Neural progenitor cell (in vitro differentiated cells): ENCODE measurements at regions not wholly inside any gene's neighbourhood (a gene's known extent, or its start where the extent isn't known, plus 50 kb on each side); places are given as distances from the start of the nearest gene placed in this dataset.

Source experiments
- DNase-seq: peaks from one replicate; pipeline ENCODE4 v3.0.0-alpha.2; 2016; ENCODE audit warnings: low spot score
- H2AFZ ChIP-seq: fragments of 200-600 bp; sonication (generic); replicated peaks from 2 replicates; pipeline ENCODE4 v1.6.1; 2016; ENCODE audit warnings: antibody characterized with exemption
- H3F3A ChIP-seq: fragments of 200-600 bp; sonication (generic); 2 replicates; pipeline ENCODE4 v1.6.1; 2016; ENCODE audit warnings: antibody characterized with exemption, low read depth
- H3K27ac ChIP-seq: fragments of 200-600 bp; sonication (generic); 2 replicates; pipeline ENCODE4 v1.5.1; 2016; ENCODE audit warnings: mild to moderate bottlenecking
- H3K27me3 ChIP-seq: fragments of 200-600 bp; sonication (generic); 2 replicates; pipeline ENCODE4 v1.6.1; 2016; ENCODE audit warnings: mild to moderate bottlenecking, moderate library complexity
- H3K36me3 ChIP-seq: fragments of 200-600 bp; sonication (generic); 2 replicates; pipeline ENCODE4 v1.5.1; 2016
- H3K4me1 ChIP-seq: fragments of 200-600 bp; sonication (generic); 2 replicates; pipeline ENCODE4 v1.6.1; 2016; ENCODE audit warnings: mixed run types
- H3K4me2 ChIP-seq: fragments of 200-600 bp; sonication (generic); 2 replicates; pipeline ENCODE4 v1.6.1; 2016
- H3K4me3 ChIP-seq: fragments of 200-600 bp; sonication (generic); 2 replicates; pipeline ENCODE4 v1.5.1; 2016
- H3K79me2 ChIP-seq: fragments of 200-600 bp; sonication (generic); 2 replicates; pipeline ENCODE4 v1.6.1; 2016; ENCODE audit warnings: low read depth
- H3K9ac ChIP-seq: fragments of 200-600 bp; sonication (generic); 2 replicates; pipeline ENCODE4 v1.6.1; 2016
- H3K9me3 ChIP-seq: fragments of 200-600 bp; sonication (generic); 2 replicates; pipeline ENCODE4 v1.5.1; 2016; ENCODE audit warnings: low read depth
- H4K20me1 ChIP-seq: fragments of 200-600 bp; sonication (generic); 2 replicates; pipeline ENCODE4 v1.6.1; 2016; ENCODE audit warnings: low read depth
- H3K27ac Mint-ChIP-seq: 3 replicates; pipeline ENCODE4 v1.8.0; 2021; ENCODE audit warnings: mixed read lengths
- H3K27me3 Mint-ChIP-seq: 2 replicates; pipeline ENCODE4 v1.8.0; 2022; ENCODE audit warnings: low read depth, mild to moderate bottlenecking, inconsistent platforms, moderate library complexity, mixed read lengths; ENCODE audit not compliant: insufficient read depth
- H3K36me3 Mint-ChIP-seq: 3 replicates; pipeline ENCODE4 v1.8.0; 2021; ENCODE audit warnings: mixed read lengths
- H3K4me1 Mint-ChIP-seq: 3 replicates; pipeline ENCODE4 v1.8.0; 2021; ENCODE audit warnings: mixed read lengths
- H3K4me3 Mint-ChIP-seq: 3 replicates; pipeline ENCODE4 v1.8.0; 2021; ENCODE audit warnings: mild to moderate bottlenecking, moderate library complexity, mixed read lengths
- H3K9me3 Mint-ChIP-seq: 3 replicates; pipeline ENCODE4 v1.8.0; 2020; ENCODE audit warnings: mixed read lengths
- EZH2 ChIP-seq: fragments of 200-600 bp; sonication (generic); IDR thresholded peaks from 2 replicates; pipeline ENCODE4 v1.6.1; 2017; ENCODE audit warnings: antibody characterized with exemption, mild to moderate bottlenecking, moderate library complexity
- EZH2phosphoT487 ChIP-seq: fragments of 200-600 bp; sonication (generic); IDR thresholded peaks from 2 replicates; pipeline ENCODE4 v1.6.1; 2017; ENCODE audit warnings: antibody characterized with exemption
- TF ChIP-seq, protein P1 (sequence below): fragments of 200-600 bp; sonication (generic); IDR thresholded peaks from 2 replicates; pipeline ENCODE4 v1.5.1; 2017; ENCODE audit warnings: antibody characterized with exemption, mild to moderate bottlenecking

DNA sequence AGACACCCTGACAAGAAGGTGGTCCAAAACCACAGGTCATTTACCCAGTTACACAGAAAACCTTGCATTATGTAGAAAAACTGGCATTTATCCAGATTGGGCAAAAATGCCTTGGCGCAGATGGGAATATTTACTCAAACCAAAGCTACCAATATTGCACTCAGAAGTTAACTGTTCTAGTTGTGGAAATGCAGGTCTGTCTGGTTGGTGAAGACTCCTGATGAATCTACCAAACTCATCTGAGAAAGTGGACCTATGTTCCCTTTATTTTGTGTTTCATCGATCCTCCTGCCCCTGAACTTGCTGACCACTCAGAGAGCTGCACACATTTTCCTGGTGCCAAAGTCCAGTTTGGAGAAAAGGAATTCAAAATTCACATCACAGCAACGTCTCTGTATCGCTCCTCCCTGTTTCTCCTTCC, 85.2 kb upstream of the ALDH1A1 start:
- Histone ChIP-seq H3K9me3 (no peaks in the 10 kb centered on the region), H3K27me3 (no peaks in the 10 kb centered on the region), H3K4me1 (no peaks in the 10 kb centered on the region), H3K9ac (no peak overlapping the region), H3K4me3 (no peak overlapping the region), H3K79me2 (no peaks in the 10 kb centered on the region), H4K20me1 (no peaks in the 10 kb centered on the region), H3K4me2 (no peak overlapping the region), H3K36me3 (no peaks in the 10 kb centered on the region), H3K27ac (no peak overlapping the region), H2AFZ (no peak overlapping the region), H3F3A (no peaks in the 10 kb centered on the region)
- Mint-ChIP-seq H3K27me3 (peaks cover 2% of the 10 kb centered on the region), H3K36me3 (no peaks in the 10 kb centered on the region), H3K4me1 (peaks cover 29% of the 10 kb centered on the region), H3K9me3 (no peaks in the 10 kb centered on the region), H3K4me3 (peak overlapping the region; percentile 1), H3K27ac (peak overlapping the region; percentile 94)
- no peak for DNase-seq
- TF ChIP-seq, protein P1, sequence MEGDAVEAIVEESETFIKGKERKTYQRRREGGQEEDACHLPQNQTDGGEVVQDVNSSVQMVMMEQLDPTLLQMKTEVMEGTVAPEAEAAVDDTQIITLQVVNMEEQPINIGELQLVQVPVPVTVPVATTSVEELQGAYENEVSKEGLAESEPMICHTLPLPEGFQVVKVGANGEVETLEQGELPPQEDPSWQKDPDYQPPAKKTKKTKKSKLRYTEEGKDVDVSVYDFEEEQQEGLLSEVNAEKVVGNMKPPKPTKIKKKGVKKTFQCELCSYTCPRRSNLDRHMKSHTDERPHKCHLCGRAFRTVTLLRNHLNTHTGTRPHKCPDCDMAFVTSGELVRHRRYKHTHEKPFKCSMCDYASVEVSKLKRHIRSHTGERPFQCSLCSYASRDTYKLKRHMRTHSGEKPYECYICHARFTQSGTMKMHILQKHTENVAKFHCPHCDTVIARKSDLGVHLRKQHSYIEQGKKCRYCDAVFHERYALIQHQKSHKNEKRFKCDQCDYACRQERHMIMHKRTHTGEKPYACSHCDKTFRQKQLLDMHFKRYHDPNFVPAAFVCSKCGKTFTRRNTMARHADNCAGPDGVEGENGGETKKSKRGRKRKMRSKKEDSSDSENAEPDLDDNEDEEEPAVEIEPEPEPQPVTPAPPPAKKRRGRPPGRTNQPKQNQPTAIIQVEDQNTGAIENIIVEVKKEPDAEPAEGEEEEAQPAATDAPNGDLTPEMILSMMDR, result no peak
- no peak for TF ChIP-seq EZH2
- TF ChIP-seq EZH2phosphoT487, result no peak

DNA sequence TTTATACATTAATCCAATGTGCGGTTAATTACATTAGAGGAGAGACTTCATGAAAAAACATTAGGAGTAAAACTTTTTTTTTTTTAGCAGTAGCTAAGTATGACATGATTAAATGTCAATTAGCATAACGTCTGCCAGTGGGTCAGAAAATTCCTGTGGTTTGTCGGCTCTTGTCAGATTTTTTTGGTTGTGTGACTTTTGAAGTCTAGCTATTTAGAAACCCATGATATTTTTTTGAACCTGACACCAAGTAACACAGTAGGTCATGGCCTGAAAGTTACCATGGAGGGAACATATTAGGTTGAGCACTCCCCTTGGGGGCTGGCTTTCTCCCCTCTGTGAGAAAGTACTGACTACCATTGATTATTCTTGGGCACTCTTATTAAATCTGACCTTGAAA, 84.8 kb upstream of the ALDH1A1 start:
- Mint-ChIP-seq H3K4me1 (peaks cover 29% of the 10 kb centered on the region), H3K4me3 (no peak overlapping the region), H3K27me3 (peaks cover 2% of the 10 kb centered on the region), H3K27ac (no peak overlapping the region), H3K9me3 (no peaks in the 10 kb centered on the region), H3K36me3 (no peaks in the 10 kb centered on the region)
- no peaks in the 10 kb centered on the region for H3K4me1 ChIP-seq
- H3K79me2 ChIP-seq, result no peaks in the 10 kb centered on the region
- DNase-seq, result no peak
- H3K36me3 ChIP-seq, result no peaks in the 10 kb centered on the region
- no peaks in the 10 kb centered on the region for H3K27me3 ChIP-seq
- H3F3A ChIP-seq, result no peaks in the 10 kb centered on the region
- no peak overlapping the region for H3K9ac ChIP-seq
- no peaks in the 10 kb centered on the region for H3K9me3 ChIP-seq
- H3K27ac ChIP-seq, result no peak overlapping the region
- no peak overlapping the region for H2AFZ ChIP-seq
- H4K20me1 ChIP-seq, result no peaks in the 10 kb centered on the region
- H3K4me3 ChIP-seq, result no peak overlapping the region
- TF ChIP-seq EZH2phosphoT487 (no peak), EZH2 (no peak)
- TF ChIP-seq, protein P1, result no peak
- H3K4me2 ChIP-seq, result no peak overlapping the region

DNA sequence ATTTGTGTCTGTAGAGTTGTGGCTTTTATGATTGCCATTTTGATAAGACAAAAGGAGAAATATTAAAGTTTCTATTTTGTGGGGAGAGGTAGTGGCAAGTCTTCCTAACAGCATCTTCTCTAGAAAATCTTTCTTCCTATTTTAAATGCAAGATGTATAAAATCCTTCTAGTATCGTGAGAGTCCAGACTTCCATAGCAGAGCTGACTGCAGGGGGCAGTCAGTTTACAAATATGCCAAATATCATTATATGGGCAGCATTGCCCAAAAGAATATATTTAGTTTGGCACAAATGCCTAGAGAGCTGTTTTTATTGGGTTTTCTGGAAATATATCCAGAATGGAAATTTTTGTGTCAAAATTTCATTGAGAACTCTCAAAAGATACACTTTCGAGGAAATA, 82.1 kb upstream of the ALDH1A1 start:
- H3K27me3 ChIP-seq, result no peaks in the 10 kb centered on the region
- H3K27ac ChIP-seq, result no peak overlapping the region
- no peaks in the 10 kb centered on the region for H3K79me2 ChIP-seq
- H3F3A ChIP-seq, result no peaks in the 10 kb centered on the region
- H3K4me1 Mint-ChIP-seq, result peaks cover 22% of the 10 kb centered on the region
- no peaks in the 10 kb centered on the region for H3K36me3 ChIP-seq
- no peak overlapping the region for H3K4me3 ChIP-seq
- no peak overlapping the region for H2AFZ ChIP-seq
- no peak overlapping the region for H3K27ac Mint-ChIP-seq
- no peaks in the 10 kb centered on the region for H3K4me1 ChIP-seq
- TF ChIP-seq, protein P1, result no peak
- TF ChIP-seq EZH2, result no peak
- no peak for TF ChIP-seq EZH2phosphoT487
- H3K9ac ChIP-seq, result no peak overlapping the region
- H3K4me3 Mint-ChIP-seq, result no peak overlapping the region
- H3K9me3 Mint-ChIP-seq, result no peaks in the 10 kb centered on the region
- DNase-seq, result no peak
- no peaks in the 10 kb centered on the region for H3K36me3 Mint-ChIP-seq
- H4K20me1 ChIP-seq, result no peaks in the 10 kb centered on the region
- H3K27me3 Mint-ChIP-seq, result peaks cover 2% of the 10 kb centered on the region
- H3K4me2 ChIP-seq, result no peak overlapping the region
- H3K9me3 ChIP-seq, result no peaks in the 10 kb centered on the region

DNA sequence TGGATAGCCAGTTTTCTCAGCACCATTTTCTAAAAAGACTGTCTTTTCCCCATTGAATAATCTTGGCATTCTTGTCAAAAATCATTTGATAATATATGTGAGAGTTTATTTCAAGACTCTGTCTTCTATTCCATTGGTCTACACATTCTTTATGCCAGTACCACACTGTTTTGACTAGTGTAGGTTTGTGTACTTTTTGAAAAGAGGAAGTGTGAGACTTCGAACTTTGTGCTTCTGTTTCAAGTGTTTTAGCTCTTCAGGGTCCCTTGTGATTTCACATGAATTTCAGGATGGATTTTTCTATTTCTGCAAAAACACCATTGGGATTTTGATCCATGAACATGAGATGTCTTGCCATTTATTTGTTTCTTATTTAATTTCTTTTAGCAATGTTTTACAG, 78.5 kb upstream of the ALDH1A1 start:
- no peak overlapping the region for H2AFZ ChIP-seq
- no peaks in the 10 kb centered on the region for H3K79me2 ChIP-seq
- H3K9me3 ChIP-seq, result no peaks in the 10 kb centered on the region
- no peaks in the 10 kb centered on the region for H3K4me1 ChIP-seq
- H3K4me3 Mint-ChIP-seq, result no peak overlapping the region
- peaks cover 2% of the 10 kb centered on the region for H3K27me3 Mint-ChIP-seq
- H3K4me1 Mint-ChIP-seq, result no peaks in the 10 kb centered on the region
- no peak overlapping the region for H3K27ac Mint-ChIP-seq
- TF ChIP-seq EZH2 (no peak), EZH2phosphoT487 (no peak)
- no peaks in the 10 kb centered on the region for H3K36me3 ChIP-seq
- H3F3A ChIP-seq, result no peaks in the 10 kb centered on the region
- H4K20me1 ChIP-seq, result no peaks in the 10 kb centered on the region
- H3K27ac ChIP-seq, result no peak overlapping the region
- DNase-seq, result no peak
- H3K27me3 ChIP-seq, result no peaks in the 10 kb centered on the region
- H3K9ac ChIP-seq, result no peak overlapping the region
- H3K4me2 ChIP-seq, result no peak overlapping the region
- no peaks in the 10 kb centered on the region for H3K36me3 Mint-ChIP-seq
- H3K4me3 ChIP-seq, result no peak overlapping the region
- H3K9me3 Mint-ChIP-seq, result no peaks in the 10 kb centered on the region
